Body of pancreas (tissue), 4 donors: ENCODE measurements at regions not wholly inside any gene's neighbourhood (a gene's known extent, or its start where the extent isn't known, plus 50 kb on each side); places are given as distances from the start of the nearest gene placed in this dataset.

Source experiments
- ATAC-seq: fragments of 150-250 bp; one replicate; pipeline ENCODE4 v1.9.1; 2016
- DNase-seq, 4 donors: peaks; one replicate each; pipeline ENCODE4 v3.0.0-alpha.2; 2019
- H3K27ac ChIP-seq, 4 donors: fragments of 200-600 bp; sonication (generic); 1 replicate in 3 of 4; 2 replicates in 1 of 4; pipeline versions ENCODE4 v1.5.1 to v1.6.1; 2016 to 2019; ENCODE audit warnings: mild to moderate bottlenecking in 1 of 4, mixed read lengths in 1 of 4, moderate library complexity in 1 of 4
- H3K27me3 ChIP-seq, 2 donors: fragments of 200-600 bp; sonication (generic); one replicate each; pipeline ENCODE4 v1.6.0; 2016; ENCODE audit warnings: mild to moderate bottlenecking in 1 of 2
- H3K36me3 ChIP-seq, 2 donors: fragments of 200-600 bp; sonication (generic); replicated peaks in 1 of 2; 2 replicates each; pipeline ENCODE4 v1.5.1; 2016; ENCODE audit warnings: low read depth in 2 of 2; ENCODE audit not compliant: insufficient read depth in 1 of 2
- H3K4me1 ChIP-seq: fragments of 200-600 bp; sonication (generic); one replicate; pipeline ENCODE4 v1.6.0; 2016
- H3K4me3 ChIP-seq, 2 donors: fragments of 200-600 bp; sonication (generic); 1 replicate in 1 of 2; 2 replicates in 1 of 2; pipeline ENCODE4 v1.5.1; 2016 to 2019
- H3K9me3 ChIP-seq, 3 donors: fragments of 200-600 bp; sonication (generic); 1 replicate in 2 of 3; 2 replicates in 1 of 3; pipeline ENCODE4 v1.5.1; 2016
- POLR2A ChIP-seq, 3 donors: fragments of 450-650 bp; IDR thresholded peaks; one replicate each; pipeline ENCODE4 v1.6.1; 2016; ENCODE audit warnings: antibody characterized with exemption in 3 of 3, mild to moderate bottlenecking in 2 of 3
- WGBS, 2 donors: methylation state at CpG; one replicate each; pipeline ENCODE4 v1.1.5; 2017; 5-methylcytosine and 5-hydroxymethylcytosine counted together
- intact Hi-C: fragments of 100-400 bp; cut with DNase I; formaldehyde crosslinking; loops from one replicate; pipeline ENCODE4 v1.15.1; 2023
- TF ChIP-seq, protein P1 (sequence below), 7 experiments: fragments of 450-650 bp in 4 of 7; fragments of 200-600 bp in 3 of 7; sonication (generic) in 3 of 7; IDR thresholded peaks; one replicate each; pipeline ENCODE4 v1.5.1; 2016 to 2019; ENCODE audit warnings: antibody characterized with exemption in 7 of 7

DNA sequence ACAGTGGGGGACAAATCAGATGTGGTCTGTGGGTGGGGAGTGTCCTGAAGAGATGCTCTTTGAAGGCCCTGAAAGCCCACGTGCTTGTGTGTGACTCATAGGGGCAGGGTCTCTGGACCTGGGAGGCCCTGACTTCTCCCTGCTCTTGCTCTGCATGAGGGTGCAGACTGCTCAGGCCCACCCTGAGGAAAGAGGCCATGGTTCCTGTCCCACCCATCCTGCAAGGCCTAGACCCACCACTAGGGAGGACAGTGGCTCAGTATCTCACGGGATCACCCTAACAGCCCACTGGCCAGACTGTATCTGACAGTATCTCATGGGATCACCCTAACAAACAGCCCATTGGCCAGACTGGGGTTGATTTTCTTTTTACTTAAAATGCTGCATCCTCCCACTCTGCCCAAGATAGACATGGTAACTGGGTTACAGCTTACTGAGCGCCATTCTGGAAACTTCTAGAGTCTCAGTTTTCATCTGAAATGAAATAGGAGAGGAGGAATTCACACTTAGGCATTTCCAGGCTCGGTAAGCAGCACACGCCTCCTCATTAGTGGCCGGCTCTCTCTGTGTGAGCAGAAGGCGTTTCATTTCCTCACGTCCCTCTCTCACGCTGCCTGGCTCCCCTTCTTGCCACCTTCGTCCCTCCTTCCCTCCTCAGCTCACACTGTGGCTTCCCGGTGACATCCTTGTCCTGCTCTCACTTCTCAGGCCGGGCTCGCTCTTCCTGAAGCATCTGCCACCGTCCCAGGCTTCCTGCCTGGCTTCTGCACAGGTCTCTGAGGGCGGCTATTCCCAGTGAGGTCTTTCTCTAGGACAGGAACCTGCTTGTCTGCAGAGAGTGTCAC lies 242.6 kb downstream of the GLRX3 start:
- Histone ChIP-seq H3K27me3 (no peaks in the 10 kb centered on the region), H3K4me1 (no peaks in the 10 kb centered on the region), H3K9me3 (no peaks in the 10 kb centered on the region), H3K4me3 (no peak overlapping the region), H3K36me3 (no peaks in the 10 kb centered on the region), H3K27ac (no peak overlapping the region)
- DNase-seq, result no peak
- ATAC-seq, result no peak
- intact Hi-C loops, result no loop called here
- WGBS, 2 donors, result 53 to 71% methylated on average over 15 of the region's 15 CpGs
- TF ChIP-seq, protein P1, sequence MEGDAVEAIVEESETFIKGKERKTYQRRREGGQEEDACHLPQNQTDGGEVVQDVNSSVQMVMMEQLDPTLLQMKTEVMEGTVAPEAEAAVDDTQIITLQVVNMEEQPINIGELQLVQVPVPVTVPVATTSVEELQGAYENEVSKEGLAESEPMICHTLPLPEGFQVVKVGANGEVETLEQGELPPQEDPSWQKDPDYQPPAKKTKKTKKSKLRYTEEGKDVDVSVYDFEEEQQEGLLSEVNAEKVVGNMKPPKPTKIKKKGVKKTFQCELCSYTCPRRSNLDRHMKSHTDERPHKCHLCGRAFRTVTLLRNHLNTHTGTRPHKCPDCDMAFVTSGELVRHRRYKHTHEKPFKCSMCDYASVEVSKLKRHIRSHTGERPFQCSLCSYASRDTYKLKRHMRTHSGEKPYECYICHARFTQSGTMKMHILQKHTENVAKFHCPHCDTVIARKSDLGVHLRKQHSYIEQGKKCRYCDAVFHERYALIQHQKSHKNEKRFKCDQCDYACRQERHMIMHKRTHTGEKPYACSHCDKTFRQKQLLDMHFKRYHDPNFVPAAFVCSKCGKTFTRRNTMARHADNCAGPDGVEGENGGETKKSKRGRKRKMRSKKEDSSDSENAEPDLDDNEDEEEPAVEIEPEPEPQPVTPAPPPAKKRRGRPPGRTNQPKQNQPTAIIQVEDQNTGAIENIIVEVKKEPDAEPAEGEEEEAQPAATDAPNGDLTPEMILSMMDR (IDR thresholded peaks at IDR 0.05), result no peak
- TF ChIP-seq POLR2A (IDR thresholded peaks at IDR 0.05), result no peak

DNA sequence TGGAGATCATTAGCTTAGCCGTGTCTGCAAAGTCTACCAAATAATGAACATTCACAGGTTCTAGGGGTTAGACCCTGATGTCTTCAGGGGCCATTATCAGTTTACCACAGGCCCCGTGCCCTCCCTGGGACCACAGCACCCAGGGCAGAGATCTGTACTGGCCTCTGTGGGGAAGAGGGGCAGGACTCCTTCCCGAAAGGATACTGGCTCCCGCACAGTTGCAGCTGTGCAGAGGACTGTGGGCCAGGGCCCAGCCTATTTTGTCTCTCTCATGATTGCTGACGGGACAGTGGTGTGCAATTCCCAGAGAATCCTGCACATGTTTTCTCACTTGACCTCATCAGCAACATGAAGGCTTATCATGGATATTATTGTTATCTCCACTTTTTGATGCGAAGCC lies 243.9 kb downstream of the GLRX3 start:
- no peak for ATAC-seq
- Histone ChIP-seq H3K27me3 (no peaks in the 10 kb centered on the region), H3K27ac (no peak overlapping the region), H3K4me3 (no peak overlapping the region), H3K9me3 (no peaks in the 10 kb centered on the region), H3K4me1 (no peaks in the 10 kb centered on the region), H3K36me3 (no peaks in the 10 kb centered on the region)
- TF ChIP-seq, protein P1 (IDR thresholded peaks at IDR 0.05), result no peak
- no peak for TF ChIP-seq POLR2A (IDR thresholded peaks at IDR 0.05)
- intact Hi-C loops, result no loop called here
- WGBS, 2 donors, result 40 to 48% methylated on average over 3 to 6 of the region's 6 CpGs
- DNase-seq, result no peak

DNA sequence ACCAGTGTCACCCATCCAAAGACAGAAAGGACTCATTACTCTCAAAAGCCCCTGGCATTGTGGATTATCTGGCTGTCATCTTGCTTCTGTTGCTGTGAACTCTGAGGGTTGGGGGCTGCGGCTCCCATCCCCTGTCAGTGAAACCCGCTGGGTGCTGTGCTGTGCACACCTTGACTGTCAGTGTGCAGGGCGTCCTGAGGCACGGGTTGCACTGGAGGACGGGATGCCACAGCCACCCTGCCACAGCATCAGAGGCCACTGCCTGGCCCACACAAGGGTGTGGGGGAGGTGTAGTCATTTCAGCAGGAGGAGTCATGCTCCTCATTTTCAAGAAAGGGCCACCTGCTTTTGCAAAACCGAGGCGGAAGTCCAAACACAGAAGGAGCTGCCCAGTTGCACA lies 245.8 kb downstream of the GLRX3 start:
- no peak overlapping the region for H3K4me3 ChIP-seq
- ATAC-seq, result no peak
- 84 to 90% methylated on average over 3 to 7 of the region's 7 CpGs for WGBS, 2 donors
- peaks cover 0 to 1% (median 0%) of the 10 kb centered on the region in 3 donors for H3K9me3 ChIP-seq
- H3K36me3 ChIP-seq, result no peaks in the 10 kb centered on the region
- no peak for TF ChIP-seq POLR2A (IDR thresholded peaks at IDR 0.05)
- TF ChIP-seq, protein P1 (IDR thresholded peaks at IDR 0.05), result no peak
- DNase-seq, result no peak
- H3K27ac ChIP-seq, result no peak overlapping the region
- H3K4me1 ChIP-seq, result no peaks in the 10 kb centered on the region
- H3K27me3 ChIP-seq, result no peaks in the 10 kb centered on the region
- intact Hi-C loops, result no loop called here

DNA sequence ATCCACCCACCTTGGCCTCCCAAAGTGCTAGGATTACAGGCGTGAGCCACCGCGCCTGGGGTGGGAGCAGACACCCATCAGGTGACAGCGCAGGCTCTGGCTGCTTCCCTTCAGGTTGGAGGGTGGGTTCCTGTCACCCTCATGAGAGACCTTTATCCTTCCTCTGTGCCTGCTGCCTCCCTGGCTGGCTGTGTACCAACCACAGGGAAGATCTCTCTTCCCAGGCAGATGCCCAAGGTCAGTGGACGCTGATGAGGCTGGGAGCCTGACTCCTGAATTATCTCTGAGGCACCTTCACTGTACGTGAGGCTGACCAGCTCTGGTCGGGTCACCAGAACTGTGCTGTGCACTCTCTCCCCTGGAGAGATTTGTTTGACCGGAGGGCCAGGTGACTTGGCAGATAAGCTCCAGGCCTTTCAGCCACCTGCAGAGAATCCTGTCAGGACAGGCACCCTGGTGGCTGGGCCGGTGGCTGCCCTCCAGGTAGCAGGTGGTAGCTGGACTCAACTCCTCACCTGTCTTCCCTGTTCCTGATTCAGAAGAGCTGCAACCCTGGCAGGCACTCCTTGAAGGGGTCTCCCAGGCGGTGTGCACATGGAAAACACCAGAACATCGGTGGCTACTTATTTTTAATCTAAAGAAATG lies 251.9 kb downstream of the GLRX3 start:
- DNase-seq, result peak in 2 of 4 donors; percentile 17 to 50
- Histone ChIP-seq H3K27ac (no peak overlapping the region), H3K4me3 (no peak overlapping the region), H3K4me1 (no peaks in the 10 kb centered on the region), H3K36me3 (no peaks in the 10 kb centered on the region), H3K27me3 (no peaks in the 10 kb centered on the region), H3K9me3 (peaks cover 0 to 5% (median 0%) of the 10 kb centered on the region in 3 donors)
- intact Hi-C loops, result no loop called here
- ATAC-seq, result no peak
- TF ChIP-seq, protein P1 (IDR thresholded peaks at IDR 0.05), result no peak
- TF ChIP-seq POLR2A (IDR thresholded peaks at IDR 0.05), result no peak
- WGBS, 2 donors, result 24 to 50% methylated on average over 3 to 11 of the region's 11 CpGs
